ENCODE measurements at regions not wholly inside any gene's neighbourhood (a gene's known extent, or its start where the extent isn't known, plus 50 kb on each side); places are given as distances from the start of the nearest gene placed in this dataset.

DNA sequence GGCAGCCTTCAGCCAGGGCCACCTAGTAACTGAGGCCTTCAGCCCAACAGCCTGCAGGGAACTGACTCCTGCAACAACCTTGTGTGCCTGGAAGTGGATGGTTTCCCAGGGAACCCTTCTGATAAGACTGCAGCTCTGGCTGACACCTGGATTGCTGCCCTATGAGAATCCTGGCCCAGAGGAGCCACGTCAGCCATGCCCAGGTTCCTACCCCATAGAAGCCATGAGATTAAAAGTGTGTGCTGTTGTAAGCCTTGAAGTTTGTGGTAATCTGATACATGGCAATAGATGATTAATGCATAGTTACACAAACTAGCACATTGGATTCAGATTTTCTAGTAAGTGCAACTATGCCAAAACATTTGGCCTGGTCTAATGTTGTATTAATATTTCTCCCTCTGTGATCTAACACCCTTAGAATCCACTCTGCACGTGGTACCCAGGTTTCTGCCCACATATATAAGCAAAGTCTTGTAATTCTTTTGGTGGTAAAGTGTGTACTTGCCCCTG, 64.8 kb upstream of the BEGAIN start:
- H3K4me3 Mint-ChIP-seq = no peak overlapping the region
- DNase-seq (ENCODE audit: low spot score) = no peak
- H3K9me3 Mint-ChIP-seq = no peaks in the 10 kb centered on the region
- no peaks in the 10 kb centered on the region for H3K36me3 Mint-ChIP-seq (ENCODE audit: low read depth)
- intact Hi-C loops (cut with micrococcal nuclease) = loop anchor here (2.0 kb wide), 1 partner anchor 127 kb away; no protein-coding TSS in a partner anchor
- no peaks in the 10 kb centered on the region for H3K4me1 Mint-ChIP-seq (ENCODE audit: low read depth)
- peaks cover 24% of the 10 kb centered on the region for H3K27me3 Mint-ChIP-seq (ENCODE audit: insufficient read depth)
- H3K27ac Mint-ChIP-seq = no peak overlapping the region

DNA sequence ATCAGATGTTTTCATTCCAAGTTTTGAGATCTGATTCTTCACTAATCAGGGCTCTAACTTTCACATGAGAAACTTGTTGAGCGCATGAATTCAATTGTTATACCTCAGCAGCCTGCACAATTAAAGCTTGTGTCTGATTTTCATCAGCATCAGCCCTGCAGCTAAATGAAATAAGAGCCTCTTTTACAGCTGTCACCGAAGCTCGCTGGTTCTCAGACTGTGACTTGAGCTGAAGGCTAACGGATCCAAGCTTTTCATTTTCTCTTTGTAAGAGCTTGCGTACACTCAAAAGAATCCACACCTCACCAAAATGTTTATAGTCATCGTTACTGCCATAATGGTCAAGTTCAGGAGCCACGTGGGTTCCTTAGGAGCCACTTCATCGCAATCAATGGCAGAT, 65.5 kb upstream of the BEGAIN start:
- Mint-ChIP-seq H3K27ac (no peak overlapping the region), H3K4me1 (ENCODE audit: low read depth) (no peaks in the 10 kb centered on the region), H3K36me3 (ENCODE audit: low read depth) (no peaks in the 10 kb centered on the region), H3K9me3 (no peaks in the 10 kb centered on the region), H3K4me3 (no peak overlapping the region), H3K27me3 (ENCODE audit: insufficient read depth) (peaks cover 18% of the 10 kb centered on the region)
- DNase-seq (ENCODE audit: low spot score) = no peak
- intact Hi-C loops (cut with micrococcal nuclease) = loop anchor here (2.0 kb wide), 1 partner anchor 128 kb away; no protein-coding TSS in a partner anchor

DNA sequence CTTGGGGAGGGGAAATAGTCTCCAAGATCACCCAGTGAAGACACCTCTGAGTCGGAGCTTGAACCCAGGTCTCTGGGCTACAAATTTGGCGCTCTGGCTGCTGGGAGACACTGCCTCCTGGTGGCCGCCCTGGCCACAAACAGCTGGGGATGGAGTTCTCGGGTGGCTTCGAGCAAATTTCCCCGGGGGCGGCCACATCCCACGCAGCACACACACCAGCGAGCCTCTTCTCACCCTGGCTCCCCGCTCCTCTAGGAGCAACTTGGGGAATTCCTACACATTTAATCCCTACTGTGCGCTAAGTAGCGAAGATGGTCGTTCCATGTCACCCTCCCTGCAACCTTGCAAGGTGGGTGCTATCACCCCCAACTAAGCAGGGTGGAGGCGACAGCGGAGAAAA, 66.2 kb upstream of the BEGAIN start:
- H3K4me3 Mint-ChIP-seq = no peak overlapping the region
- no peaks in the 10 kb centered on the region for H3K36me3 Mint-ChIP-seq (ENCODE audit: low read depth)
- H3K9me3 Mint-ChIP-seq = no peaks in the 10 kb centered on the region
- peak; percentile 12 for DNase-seq (ENCODE audit: low spot score)
- peaks cover 18% of the 10 kb centered on the region for H3K27me3 Mint-ChIP-seq (ENCODE audit: insufficient read depth)
- H3K4me1 Mint-ChIP-seq (ENCODE audit: low read depth) = no peaks in the 10 kb centered on the region
- intact Hi-C loops (cut with micrococcal nuclease) = loop anchor here (2.0 kb wide), 1 partner anchor 129 kb away; no protein-coding TSS in a partner anchor
- H3K27ac Mint-ChIP-seq = no peak overlapping the region

DNA sequence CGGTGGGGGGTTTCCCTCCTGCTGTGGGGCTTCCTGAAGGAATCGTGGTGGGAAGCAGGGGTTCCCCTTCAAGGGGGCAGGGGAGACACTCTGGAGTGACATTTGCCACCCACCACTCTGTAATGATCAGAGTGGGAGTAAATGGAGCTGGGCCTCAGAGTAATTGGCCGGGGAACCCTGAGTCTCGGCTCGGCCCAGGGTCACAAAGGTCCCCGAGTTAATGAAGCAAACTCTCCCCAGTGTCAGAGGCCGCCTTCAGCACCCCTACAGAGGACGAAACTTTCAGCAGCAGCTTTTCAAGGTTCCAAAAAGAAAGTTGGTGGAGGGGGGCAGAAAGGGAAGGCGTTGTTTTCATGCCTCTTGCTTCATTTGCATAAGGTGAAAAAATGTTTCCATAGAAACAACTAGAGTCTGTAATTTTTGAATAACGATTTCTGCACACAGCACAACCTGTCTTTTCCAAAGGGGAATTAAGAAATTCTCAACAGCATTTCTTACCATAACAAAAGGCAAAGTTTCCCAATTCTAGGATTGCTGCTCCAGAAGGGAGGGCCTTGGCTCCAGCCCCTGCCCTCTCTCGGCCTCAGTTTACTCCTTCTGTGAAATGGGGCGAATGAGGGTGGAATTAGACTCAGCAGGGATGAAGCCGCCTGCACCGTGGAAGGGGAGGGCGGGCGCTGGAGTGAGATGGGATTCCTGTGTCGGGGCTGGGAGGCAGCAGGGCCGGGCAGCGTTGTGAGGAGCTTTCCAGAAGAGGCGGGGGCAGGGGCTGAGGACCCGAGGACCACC, 67.0 kb upstream of the BEGAIN start:
- no peak overlapping the region for H3K4me3 Mint-ChIP-seq

DNA sequence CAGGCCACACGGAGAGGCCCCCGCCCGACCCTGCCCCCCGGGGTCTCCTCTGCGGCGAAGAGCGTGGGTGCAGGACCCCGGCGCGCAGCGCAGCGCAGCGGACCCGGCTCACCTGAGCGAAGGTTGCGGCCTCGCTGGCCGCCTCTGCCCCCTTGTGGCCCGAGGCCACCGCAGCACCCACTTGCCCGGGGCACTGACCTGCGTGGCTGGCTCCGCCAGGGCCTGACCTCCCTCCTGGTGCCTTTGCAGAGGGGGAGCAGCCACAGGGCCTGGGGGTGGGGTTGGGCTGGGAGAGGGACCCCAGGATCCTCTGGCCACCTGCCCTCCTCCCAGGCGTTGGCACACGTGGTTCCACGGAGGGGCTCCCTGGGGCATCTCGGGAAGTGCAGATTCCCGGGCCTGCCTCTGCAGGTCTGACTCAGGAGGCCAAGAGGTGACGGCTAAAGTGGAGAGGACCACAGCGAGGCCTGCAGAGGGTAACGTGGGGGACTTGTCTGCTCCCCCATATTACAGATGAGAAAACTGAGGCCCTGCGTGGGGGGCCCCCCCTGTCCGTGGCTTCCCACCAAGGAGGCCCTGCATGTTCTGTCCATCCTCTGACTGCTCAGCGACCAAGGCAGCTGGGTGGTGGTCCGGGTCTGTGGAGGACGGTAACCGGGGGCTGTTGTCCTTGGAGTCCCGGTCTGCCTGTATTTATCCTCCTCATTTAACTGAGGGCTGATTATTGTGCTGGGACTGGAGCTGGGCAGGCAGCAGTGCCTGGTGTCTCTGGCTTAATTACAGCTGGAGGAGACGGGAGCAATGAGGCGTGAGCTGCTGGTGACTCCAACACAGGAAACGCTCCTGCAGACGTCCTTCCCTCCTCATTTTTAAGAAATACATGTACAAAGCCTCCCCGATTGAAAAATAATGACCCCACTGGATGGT, 67.9 kb upstream of the BEGAIN start:
- no peaks in the 10 kb centered on the region for H3K36me3 Mint-ChIP-seq (ENCODE audit: low read depth)

More for the DNA sequence above, 67.0 kb upstream of the BEGAIN start:
- Mint-ChIP-seq H3K4me1 (ENCODE audit: low read depth) (no peaks in the 10 kb centered on the region), H3K27ac (no peak overlapping the region), H3K9me3 (no peaks in the 10 kb centered on the region), H3K27me3 (ENCODE audit: insufficient read depth) (peaks cover 15% of the 10 kb centered on the region), H3K36me3 (ENCODE audit: low read depth) (no peaks in the 10 kb centered on the region)
- DNase-seq (ENCODE audit: low spot score) = no peak
- intact Hi-C loops (cut with micrococcal nuclease) = loop anchor here (1.0 kb wide), 1 partner anchor 271 kb away; no protein-coding TSS in a partner anchor

DNA sequence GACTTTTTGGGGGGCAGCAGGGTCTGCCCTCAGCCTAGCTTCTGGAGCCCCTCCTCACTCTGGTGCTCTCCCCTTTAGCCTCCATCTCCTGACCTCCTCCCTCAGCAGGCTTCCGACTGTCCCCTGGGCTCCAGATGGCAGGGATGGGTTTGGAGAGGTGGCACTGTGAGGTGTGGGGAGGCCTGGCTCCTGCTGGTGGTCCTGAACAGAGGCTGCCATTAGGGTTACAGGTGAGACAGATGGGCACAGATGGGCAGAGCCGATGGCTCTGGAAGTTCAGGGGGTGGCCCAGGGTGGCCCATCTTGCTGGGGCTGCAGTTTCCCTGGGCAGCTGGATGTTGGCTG, 68.5 kb upstream of the BEGAIN start:
- no peaks in the 10 kb centered on the region for H3K9me3 Mint-ChIP-seq
- no peak for DNase-seq (ENCODE audit: low spot score)
- H3K36me3 Mint-ChIP-seq (ENCODE audit: low read depth) = no peaks in the 10 kb centered on the region
- intact Hi-C loops (cut with micrococcal nuclease) = no loop called here
- no peaks in the 10 kb centered on the region for H3K4me1 Mint-ChIP-seq (ENCODE audit: low read depth)
- H3K27ac Mint-ChIP-seq = no peak overlapping the region
- H3K4me3 Mint-ChIP-seq = no peak overlapping the region
- H3K27me3 Mint-ChIP-seq (ENCODE audit: insufficient read depth) = peaks cover 10% of the 10 kb centered on the region

More for the DNA sequence above, 67.9 kb upstream of the BEGAIN start:
- no peaks in the 10 kb centered on the region for H3K4me1 Mint-ChIP-seq (ENCODE audit: low read depth)
- H3K27ac Mint-ChIP-seq = no peak overlapping the region
- intact Hi-C loops (cut with micrococcal nuclease) = loop anchor here (1.0 kb wide), 1 partner anchor 272 kb away; no protein-coding TSS in a partner anchor
- peaks cover 10% of the 10 kb centered on the region for H3K27me3 Mint-ChIP-seq (ENCODE audit: insufficient read depth)
- H3K4me3 Mint-ChIP-seq = no peak overlapping the region
- no peaks in the 10 kb centered on the region for H3K9me3 Mint-ChIP-seq
- peak; percentile 24 for DNase-seq (ENCODE audit: low spot score)

DNA sequence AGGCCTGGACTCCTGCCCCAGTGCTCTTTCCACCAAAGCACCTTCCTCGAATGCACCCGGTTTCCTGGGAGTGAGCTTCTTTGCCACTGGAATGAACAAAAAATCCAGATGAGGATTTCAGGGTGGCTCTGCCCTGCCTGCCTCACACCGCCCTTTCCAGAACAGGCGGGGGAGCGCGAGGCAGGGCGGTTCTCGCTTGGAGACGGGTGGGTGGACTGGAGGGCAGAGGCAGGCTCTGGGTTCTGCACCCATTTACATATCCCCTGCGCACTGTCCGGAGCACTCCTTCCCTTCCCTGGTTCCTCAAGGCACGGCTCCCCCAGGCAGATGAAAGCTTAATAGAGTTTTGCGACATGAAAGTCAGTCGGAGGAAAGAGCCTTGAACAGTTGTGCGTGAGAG, 69.7 kb upstream of the DLK1 start:
- no peak overlapping the region for H3K27ac Mint-ChIP-seq
- intact Hi-C loops (cut with micrococcal nuclease) = no loop called here
- H3K27me3 Mint-ChIP-seq (ENCODE audit: insufficient read depth) = peaks cover 6% of the 10 kb centered on the region
- H3K4me1 Mint-ChIP-seq (ENCODE audit: low read depth) = no peaks in the 10 kb centered on the region
- H3K9me3 Mint-ChIP-seq = no peaks in the 10 kb centered on the region
- no peaks in the 10 kb centered on the region for H3K36me3 Mint-ChIP-seq (ENCODE audit: low read depth)
- no peak overlapping the region for H3K4me3 Mint-ChIP-seq
- no peak for DNase-seq (ENCODE audit: low spot score)

DNA sequence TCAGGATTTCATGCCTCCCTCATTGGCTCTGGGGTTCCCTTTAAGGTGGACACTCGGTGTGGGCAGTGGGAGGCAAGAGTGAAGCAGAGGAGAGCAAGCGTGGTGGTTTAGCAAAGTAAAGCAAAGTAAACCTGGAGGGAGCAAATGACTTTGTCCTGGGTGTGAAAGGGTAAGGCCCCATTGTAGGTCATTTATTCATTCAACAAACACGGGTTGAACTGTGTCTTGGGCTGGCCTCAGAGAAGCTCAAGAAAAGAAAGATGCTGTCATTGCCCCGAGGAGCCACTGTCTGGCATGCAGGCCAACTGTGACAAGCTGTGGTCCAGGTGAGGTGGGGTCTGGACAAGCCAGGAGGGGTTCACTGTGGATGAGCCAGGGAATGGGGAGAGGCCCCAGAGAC, 68.9 kb upstream of the DLK1 start:
- no peak for DNase-seq (ENCODE audit: low spot score)
- no peak overlapping the region for H3K4me3 Mint-ChIP-seq

DNA sequence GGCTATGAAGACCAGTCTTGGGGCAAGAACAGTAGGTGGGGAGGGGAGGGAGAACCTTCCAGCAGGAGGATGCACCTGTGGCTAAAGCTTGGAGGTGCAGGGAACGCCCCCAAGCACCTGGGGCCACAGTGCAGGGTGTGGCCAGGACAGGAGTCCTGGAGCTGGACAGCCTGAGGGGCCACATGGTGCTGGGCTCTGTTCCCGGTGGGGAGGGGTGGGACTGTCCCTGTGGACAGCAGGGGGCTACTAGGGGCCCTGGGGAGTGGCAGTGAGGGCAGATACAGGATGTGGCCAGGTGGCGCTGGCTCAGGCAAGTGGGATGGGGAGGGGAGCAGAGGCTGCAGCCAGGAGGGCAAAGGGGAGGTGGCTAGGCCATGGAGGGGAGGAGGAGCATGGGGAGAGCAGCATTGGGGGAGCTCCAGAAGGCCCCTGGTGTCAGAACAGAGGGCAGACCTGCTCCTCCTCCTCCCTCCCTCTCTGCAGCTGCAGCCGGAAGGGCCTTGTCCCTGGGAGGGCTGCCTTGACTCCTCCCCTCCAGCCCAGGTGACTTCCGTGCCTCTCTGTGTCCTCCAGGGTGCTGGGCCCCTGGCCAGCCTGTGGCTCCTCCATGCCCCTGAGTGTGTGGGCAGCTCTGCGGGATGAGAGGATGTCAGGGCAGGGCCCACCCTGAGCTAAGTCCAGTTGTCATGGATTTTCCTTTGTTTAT, 68.4 kb upstream of the DLK1 start:
- DNase-seq (ENCODE audit: low spot score) = no peak
- Mint-ChIP-seq H3K27me3 (ENCODE audit: insufficient read depth) (peaks cover 6% of the 10 kb centered on the region), H3K36me3 (ENCODE audit: low read depth) (no peaks in the 10 kb centered on the region), H3K4me3 (no peak overlapping the region), H3K9me3 (no peaks in the 10 kb centered on the region), H3K4me1 (ENCODE audit: low read depth) (no peaks in the 10 kb centered on the region), H3K27ac (no peak overlapping the region)
- intact Hi-C loops (cut with micrococcal nuclease) = no loop called here

More for the DNA sequence above, 68.9 kb upstream of the DLK1 start:
- Mint-ChIP-seq H3K27ac (no peak overlapping the region), H3K36me3 (ENCODE audit: low read depth) (no peaks in the 10 kb centered on the region), H3K27me3 (ENCODE audit: insufficient read depth) (peaks cover 6% of the 10 kb centered on the region), H3K4me1 (ENCODE audit: low read depth) (no peaks in the 10 kb centered on the region), H3K9me3 (no peaks in the 10 kb centered on the region)
- intact Hi-C loops (cut with micrococcal nuclease) = no loop called here

DNA sequence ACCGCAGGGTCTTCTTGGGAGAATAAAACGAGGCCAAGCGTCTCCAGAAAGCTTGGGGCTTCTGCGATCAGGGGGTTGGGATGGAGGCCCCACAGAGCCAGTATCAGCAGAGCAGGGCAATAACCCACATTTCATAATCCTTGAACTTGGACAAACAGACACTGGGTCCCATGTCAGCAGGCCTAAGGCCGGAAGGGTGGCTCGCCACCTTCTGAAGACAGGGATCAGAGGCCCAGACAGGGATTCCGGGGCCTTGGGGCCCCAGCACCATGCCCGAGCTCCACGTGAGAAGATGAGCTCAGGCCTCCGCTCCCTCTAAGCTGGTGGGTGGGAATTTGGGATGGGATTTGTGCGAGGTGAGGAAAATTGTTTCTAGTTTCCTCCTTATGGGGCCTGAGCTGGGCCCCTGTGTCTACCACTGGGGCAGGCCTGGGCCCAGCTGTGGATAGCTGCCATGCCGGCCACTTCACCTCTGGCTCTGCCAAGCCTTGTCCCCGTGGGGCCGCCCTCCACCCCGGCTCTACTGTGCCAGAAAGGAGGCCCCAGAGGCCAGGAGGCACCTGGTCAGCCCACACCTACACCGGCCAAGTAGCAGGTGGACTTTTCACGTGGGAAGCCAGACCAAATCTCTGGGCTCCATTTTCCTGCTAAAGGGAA, 67.2 kb upstream of the DLK1 start:
- DNase-seq (ENCODE audit: low spot score) = no peak
- no peak overlapping the region for H3K4me3 Mint-ChIP-seq
- intact Hi-C loops (cut with micrococcal nuclease) = loop anchor here (5.0 kb wide), 1 partner anchor 968 kb away; no protein-coding TSS in a partner anchor
- no peaks in the 10 kb centered on the region for H3K36me3 Mint-ChIP-seq (ENCODE audit: low read depth)
- H3K27ac Mint-ChIP-seq = no peak overlapping the region
- H3K9me3 Mint-ChIP-seq = no peaks in the 10 kb centered on the region
- H3K4me1 Mint-ChIP-seq (ENCODE audit: low read depth) = no peaks in the 10 kb centered on the region
- peaks cover 6% of the 10 kb centered on the region for H3K27me3 Mint-ChIP-seq (ENCODE audit: insufficient read depth)

DNA sequence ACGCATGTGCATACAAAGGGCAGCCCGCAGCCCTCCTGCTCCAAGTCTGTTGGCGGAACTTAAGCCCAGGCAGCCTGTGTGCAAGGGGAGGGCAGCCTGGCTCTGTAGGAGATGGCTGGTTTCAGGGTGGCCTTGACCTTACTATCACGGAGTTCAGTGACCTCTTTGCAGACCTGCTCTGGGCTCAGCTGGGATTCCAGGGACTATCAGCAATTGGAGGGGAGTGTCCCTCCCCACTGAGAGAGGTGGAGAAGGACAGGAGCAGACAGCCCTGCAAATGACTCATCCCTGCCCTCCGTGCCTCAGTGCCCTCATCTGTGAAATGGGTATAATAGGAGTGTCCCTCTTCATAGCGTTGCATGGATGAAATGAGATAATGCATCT, 66.2 kb upstream of the DLK1 start:
- H3K4me3 Mint-ChIP-seq = no peak overlapping the region
- H3K36me3 Mint-ChIP-seq (ENCODE audit: low read depth) = no peaks in the 10 kb centered on the region
- H3K4me1 Mint-ChIP-seq (ENCODE audit: low read depth) = no peaks in the 10 kb centered on the region
- DNase-seq (ENCODE audit: low spot score) = no peak
- no peaks in the 10 kb centered on the region for H3K9me3 Mint-ChIP-seq
- H3K27ac Mint-ChIP-seq = no peak overlapping the region
- H3K27me3 Mint-ChIP-seq (ENCODE audit: insufficient read depth) = peaks cover 12% of the 10 kb centered on the region
- intact Hi-C loops (cut with micrococcal nuclease) = loop anchor here (5.0 kb wide), 1 partner anchor 967 kb away; no protein-coding TSS in a partner anchor
